ENCODE measurements at regions not wholly inside any gene's neighbourhood (a gene's known extent, or its start where the extent isn't known, plus 50 kb on each side); places are given as distances from the start of the nearest gene placed in this dataset.

- no peak for TF ChIP-seq CTCF (IDR thresholded peaks at IDR 0.05; ENCODE audit: extremely low read depth in 1 of 2, insufficient read depth in 1 of 2, low read depth in 1 of 2, low read length in 2 of 2)
- no peak for TF ChIP-seq POLR2AphosphoS5 (IDR thresholded peaks at IDR 0.05; ENCODE audit: insufficient read depth, low read depth, low read length)
- no peak for TF ChIP-seq POLR2A (IDR thresholded peaks at IDR 0.05; ENCODE audit: low read depth, low read length)
- no peak for TF ChIP-seq EZH2 (IDR thresholded peaks at IDR 0.05; ENCODE audit: borderline replicate concordance, low read depth, low read length, severe bottlenecking)
- no peak for TF ChIP-seq MAX (IDR thresholded peaks at IDR 0.05; ENCODE audit: insufficient read depth, insufficient read length)
- no peak for TF ChIP-seq GATA2 (IDR thresholded peaks at IDR 0.05; ENCODE audit: insufficient read depth, insufficient read length, low read depth, low read length)
- no peak for TF ChIP-seq MYC (IDR thresholded peaks at IDR 0.05; ENCODE audit: low read depth, low read length)
Observed at GRCh38 chr5:167412556-167412955, 878.9 kb upstream of the WWC1 start.

Data from endothelial cell of umbilical vein (primary cell).